GM23338 (cell line): ENCODE measurements at regions not wholly inside any gene's neighbourhood (a gene's known extent, or its start where the extent isn't known, plus 50 kb on each side); places are given as distances from the start of the nearest gene placed in this dataset.

ENCODE experiments used
- ATAC-seq: fragments of 200-7000 bp; cut with Tn5 transposase; 3 replicates; pipeline ENCODE4 v1.9.1; 2020
- DNase-seq: peaks from one replicate; pipeline ENCODE4 v3.0.0-alpha.2; 2015; ENCODE audit warnings: low spot score
- H2AFZ ChIP-seq: fragments of 200-600 bp; sonication (generic); 2 replicates; pipeline ENCODE4 v1.8.0; 2016; ENCODE audit warnings: antibody characterized with exemption, mild to moderate bottlenecking, moderate library complexity
- H3F3A ChIP-seq: fragments of 200-600 bp; sonication (generic); replicated peaks from 2 replicates; pipeline ENCODE4 v1.8.0; 2017; ENCODE audit warnings: antibody characterized with exemption, mixed run types, low read depth
- H3K27ac ChIP-seq: fragments of 200-600 bp; sonication (generic); 2 replicates; pipeline ENCODE4 v1.6.1; 2016; ENCODE audit warnings: low read depth
- H3K27me3 ChIP-seq: fragments of 200-600 bp; sonication (generic); 2 replicates; pipeline ENCODE4 v1.8.0; 2016; ENCODE audit warnings: mild to moderate bottlenecking, mixed run types, moderate library complexity; ENCODE audit not compliant: insufficient read depth
- H3K36me3 ChIP-seq: fragments of 200-600 bp; sonication (generic); 2 replicates; pipeline ENCODE4 v1.8.0; 2016; ENCODE audit warnings: mild to moderate bottlenecking; ENCODE audit not compliant: insufficient read depth
- H3K4me1 ChIP-seq: fragments of 200-600 bp; sonication (generic); 2 replicates; pipeline ENCODE4 v1.8.0; 2016; ENCODE audit warnings: mild to moderate bottlenecking, moderate library complexity; ENCODE audit not compliant: insufficient read depth
- H3K4me2 ChIP-seq: fragments of 200-600 bp; sonication (generic); 2 replicates; pipeline ENCODE4 v1.7.1; 2017; ENCODE audit warnings: mixed run types
- H3K4me3 ChIP-seq: fragments of 200-600 bp; sonication (generic); 2 replicates; pipeline ENCODE4 v1.6.1; 2016; ENCODE audit warnings: mixed run types
- H3K79me2 ChIP-seq: fragments of 200-600 bp; sonication (generic); replicated peaks from 2 replicates; pipeline ENCODE4 v1.8.0; 2017; ENCODE audit warnings: mild to moderate bottlenecking; ENCODE audit not compliant: insufficient read depth
- H3K9me2 ChIP-seq: fragments of 200-600 bp; sonication (generic); 2 replicates; pipeline ENCODE4 v1.8.0; 2017; ENCODE audit not compliant: insufficient read depth
- H4K20me1 ChIP-seq: fragments of 200-600 bp; sonication (generic); replicated peaks from 2 replicates; pipeline ENCODE4 v1.8.0; 2017; ENCODE audit warnings: mild to moderate bottlenecking; ENCODE audit not compliant: insufficient read depth
- H3K27ac Mint-ChIP-seq: 2 replicates; pipeline ENCODE4 v1.8.0; 2020; ENCODE audit warnings: inconsistent platforms, mild to moderate bottlenecking, moderate library complexity, mixed read lengths
- H3K27me3 Mint-ChIP-seq: 3 replicates; pipeline ENCODE4 v1.8.0; 2022; ENCODE audit warnings: low read depth, mild to moderate bottlenecking, moderate library complexity, mixed read lengths, inconsistent platforms; ENCODE audit not compliant: insufficient read depth, poor library complexity
- H3K36me3 Mint-ChIP-seq: 3 replicates; pipeline ENCODE4 v1.8.0; 2021; ENCODE audit warnings: low read depth, mild to moderate bottlenecking, inconsistent platforms, moderate library complexity, mixed read lengths
- H3K4me1 Mint-ChIP-seq: 3 replicates; pipeline ENCODE4 v1.8.0; 2020; ENCODE audit warnings: mild to moderate bottlenecking, inconsistent platforms, mixed read lengths
- H3K4me3 Mint-ChIP-seq: 3 replicates; pipeline ENCODE4 v1.8.0; 2021; ENCODE audit warnings: moderate library complexity, mild to moderate bottlenecking, inconsistent platforms, mixed read lengths
- H3K9me3 Mint-ChIP-seq: 3 replicates; pipeline ENCODE4 v1.8.0; 2020; ENCODE audit warnings: moderate library complexity, mild to moderate bottlenecking, inconsistent platforms, mixed read lengths
- CREB1 ChIP-seq: fragments of 250-450 bp; sonication (Bioruptor Pico); IDR thresholded peaks from 2 replicates; pipeline ENCODE4 v1.5.0; 2020; ENCODE audit warnings: low read depth, mild to moderate bottlenecking, moderate library complexity
- EZH2 ChIP-seq: fragments of 200-600 bp; sonication (generic); IDR thresholded peaks from one replicate; pipeline ENCODE4 v1.8.0; 2017; ENCODE audit warnings: antibody characterized with exemption, mild to moderate bottlenecking, low read depth; ENCODE audit not compliant: unreplicated experiment
- EZH2phosphoT487 ChIP-seq: fragments of 200-600 bp; sonication (generic); IDR thresholded peaks from one replicate; pipeline ENCODE4 v1.8.1; 2018; ENCODE audit warnings: antibody characterized with exemption; ENCODE audit not compliant: unreplicated experiment
- JUNB ChIP-seq: IDR thresholded peaks from one replicate; pipeline ENCODE4 v1.6.1; 2016; ENCODE audit warnings: antibody characterized with exemption; ENCODE audit not compliant: unreplicated experiment
- NANOG ChIP-seq: IDR thresholded peaks from 2 replicates; pipeline ENCODE4 v1.6.1; 2016; ENCODE audit warnings: antibody characterized with exemption, borderline replicate concordance
- POLR2AphosphoS5 ChIP-seq: IDR thresholded peaks from 2 replicates; pipeline ENCODE4 v1.6.1; 2016; ENCODE audit warnings: antibody characterized with exemption, low read depth
- ZNF114 ChIP-seq: fragments of 250-450 bp; sonication (Bioruptor Pico); IDR thresholded peaks from 2 replicates; pipeline ENCODE4 v1.5.0; 2020; ENCODE audit warnings: mild to moderate bottlenecking, moderate library complexity
- TF ChIP-seq, protein P1 (sequence below): fragments of 250-450 bp; sonication (Bioruptor Pico); IDR thresholded peaks from 2 replicates; pipeline ENCODE4 v1.5.0; 2020; ENCODE audit warnings: mild to moderate bottlenecking, moderate library complexity
- TF ChIP-seq, protein P2 (sequence below), 2 experiments: fragments of 200-600 bp in 1 of 2; sonication (generic) in 1 of 2; conservative IDR thresholded peaks; 2 replicates each; pipeline versions ENCODE4 v1.5.1 to v1.6.1; 2016 to 2017; ENCODE audit warnings: antibody characterized with exemption in 2 of 2, low read depth in 2 of 2, mild to moderate bottlenecking in 2 of 2, moderate library complexity in 1 of 2
- TF ChIP-seq, protein P3 (sequence below): IDR thresholded peaks from one replicate; pipeline ENCODE4 v1.6.1; 2018; ENCODE audit warnings: antibody characterized with exemption; ENCODE audit not compliant: unreplicated experiment

DNA sequence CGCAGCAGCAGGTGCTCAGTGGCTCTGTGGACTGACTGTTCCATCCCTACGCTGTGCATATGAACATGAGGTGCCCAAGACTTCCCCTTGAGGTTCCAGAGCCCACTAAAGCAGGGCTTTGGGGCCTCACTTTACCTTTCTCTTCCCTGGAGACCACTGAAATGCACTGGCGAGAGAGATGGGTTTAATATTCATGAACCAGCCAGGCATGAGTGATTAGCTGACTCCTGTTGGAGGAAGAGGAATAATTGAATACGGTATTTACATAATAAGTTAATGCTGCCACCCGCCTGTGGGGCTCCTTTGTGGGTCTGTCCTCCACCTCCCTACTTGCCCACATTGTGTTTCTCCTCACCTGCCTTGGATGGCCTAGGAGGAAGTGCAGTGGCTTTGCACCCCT, 263.4 kb downstream of the TLE3 start:
- Mint-ChIP-seq H3K27ac (no peak overlapping the region), H3K4me3 (no peak overlapping the region), H3K36me3 (no peaks in the 10 kb centered on the region), H3K4me1 (peaks cover 5% of the 10 kb centered on the region; the same call in 1 of the 3 replicates), H3K27me3 (peaks cover 7% of the 10 kb centered on the region), H3K9me3 (no peaks in the 10 kb centered on the region)
- H3K79me2 ChIP-seq, result no peaks in the 10 kb centered on the region
- H3K4me2 ChIP-seq, result no peak overlapping the region
- H3F3A ChIP-seq, result no peaks in the 10 kb centered on the region
- H3K36me3 ChIP-seq, result no peaks in the 10 kb centered on the region
- no peaks in the 10 kb centered on the region for H4K20me1 ChIP-seq
- no peak overlapping the region for H2AFZ ChIP-seq
- ATAC-seq (no peak), DNase-seq (no peak)
- no peak overlapping the region for H3K4me3 ChIP-seq
- no peaks in the 10 kb centered on the region for H3K9me2 ChIP-seq
- no peaks in the 10 kb centered on the region for H3K4me1 ChIP-seq
- H3K27ac ChIP-seq, result no peak overlapping the region
- no peaks in the 10 kb centered on the region for H3K27me3 ChIP-seq
- TF ChIP-seq, protein P1, sequence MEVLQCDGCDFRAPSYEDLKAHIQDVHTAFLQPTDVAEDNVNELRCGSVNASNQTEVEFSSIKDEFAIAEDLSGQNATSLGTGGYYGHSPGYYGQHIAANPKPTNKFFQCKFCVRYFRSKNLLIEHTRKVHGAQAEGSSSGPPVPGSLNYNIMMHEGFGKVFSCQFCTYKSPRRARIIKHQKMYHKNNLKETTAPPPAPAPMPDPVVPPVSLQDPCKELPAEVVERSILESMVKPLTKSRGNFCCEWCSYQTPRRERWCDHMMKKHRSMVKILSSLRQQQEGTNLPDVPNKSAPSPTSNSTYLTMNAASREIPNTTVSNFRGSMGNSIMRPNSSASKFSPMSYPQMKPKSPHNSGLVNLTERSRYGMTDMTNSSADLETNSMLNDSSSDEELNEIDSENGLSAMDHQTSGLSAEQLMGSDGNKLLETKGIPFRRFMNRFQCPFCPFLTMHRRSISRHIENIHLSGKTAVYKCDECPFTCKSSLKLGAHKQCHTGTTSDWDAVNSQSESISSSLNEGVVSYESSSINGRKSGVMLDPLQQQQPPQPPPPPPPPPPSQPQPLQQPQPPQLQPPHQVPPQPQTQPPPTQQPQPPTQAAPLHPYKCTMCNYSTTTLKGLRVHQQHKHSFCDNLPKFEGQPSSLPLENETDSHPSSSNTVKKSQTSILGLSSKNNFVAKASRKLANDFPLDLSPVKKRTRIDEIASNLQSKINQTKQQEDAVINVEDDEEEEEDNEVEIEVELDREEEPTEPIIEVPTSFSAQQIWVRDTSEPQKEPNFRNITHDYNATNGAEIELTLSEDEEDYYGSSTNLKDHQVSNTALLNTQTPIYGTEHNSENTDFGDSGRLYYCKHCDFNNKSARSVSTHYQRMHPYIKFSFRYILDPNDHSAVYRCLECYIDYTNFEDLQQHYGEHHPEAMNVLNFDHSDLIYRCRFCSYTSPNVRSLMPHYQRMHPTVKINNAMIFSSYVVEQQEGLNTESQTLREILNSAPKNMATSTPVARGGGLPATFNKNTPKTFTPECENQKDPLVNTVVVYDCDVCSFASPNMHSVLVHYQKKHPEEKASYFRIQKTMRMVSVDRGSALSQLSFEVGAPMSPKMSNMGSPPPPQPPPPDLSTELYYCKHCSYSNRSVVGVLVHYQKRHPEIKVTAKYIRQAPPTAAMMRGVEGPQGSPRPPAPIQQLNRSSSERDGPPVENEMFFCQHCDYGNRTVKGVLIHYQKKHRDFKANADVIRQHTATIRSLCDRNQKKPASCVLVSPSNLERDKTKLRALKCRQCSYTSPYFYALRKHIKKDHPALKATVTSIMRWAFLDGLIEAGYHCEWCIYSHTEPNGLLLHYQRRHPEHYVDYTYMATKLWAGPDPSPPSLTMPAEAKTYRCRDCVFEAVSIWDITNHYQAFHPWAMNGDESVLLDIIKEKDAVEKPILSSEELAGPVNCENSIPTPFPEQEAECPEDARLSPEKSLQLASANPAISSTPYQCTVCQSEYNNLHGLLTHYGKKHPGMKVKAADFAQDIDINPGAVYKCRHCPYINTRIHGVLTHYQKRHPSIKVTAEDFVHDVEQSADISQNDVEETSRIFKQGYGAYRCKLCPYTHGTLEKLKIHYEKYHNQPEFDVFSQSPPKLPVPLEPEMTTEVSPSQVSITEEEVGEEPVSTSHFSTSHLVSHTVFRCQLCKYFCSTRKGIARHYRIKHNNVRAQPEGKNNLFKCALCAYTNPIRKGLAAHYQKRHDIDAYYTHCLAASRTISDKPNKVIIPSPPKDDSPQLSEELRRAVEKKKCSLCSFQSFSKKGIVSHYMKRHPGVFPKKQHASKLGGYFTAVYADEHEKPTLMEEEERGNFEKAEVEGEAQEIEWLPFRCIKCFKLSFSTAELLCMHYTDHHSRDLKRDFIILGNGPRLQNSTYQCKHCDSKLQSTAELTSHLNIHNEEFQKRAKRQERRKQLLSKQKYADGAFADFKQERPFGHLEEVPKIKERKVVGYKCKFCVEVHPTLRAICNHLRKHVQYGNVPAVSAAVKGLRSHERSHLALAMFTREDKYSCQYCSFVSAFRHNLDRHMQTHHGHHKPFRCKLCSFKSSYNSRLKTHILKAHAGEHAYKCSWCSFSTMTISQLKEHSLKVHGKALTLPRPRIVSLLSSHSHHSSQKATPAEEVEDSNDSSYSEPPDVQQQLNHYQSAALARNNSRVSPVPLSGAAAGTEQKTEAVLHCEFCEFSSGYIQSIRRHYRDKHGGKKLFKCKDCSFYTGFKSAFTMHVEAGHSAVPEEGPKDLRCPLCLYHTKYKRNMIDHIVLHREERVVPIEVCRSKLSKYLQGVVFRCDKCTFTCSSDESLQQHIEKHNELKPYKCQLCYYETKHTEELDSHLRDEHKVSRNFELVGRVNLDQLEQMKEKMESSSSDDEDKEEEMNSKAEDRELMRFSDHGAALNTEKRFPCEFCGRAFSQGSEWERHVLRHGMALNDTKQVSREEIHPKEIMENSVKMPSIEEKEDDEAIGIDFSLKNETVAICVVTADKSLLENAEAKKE (CRISPR knock-in tag), result no peak

DNA sequence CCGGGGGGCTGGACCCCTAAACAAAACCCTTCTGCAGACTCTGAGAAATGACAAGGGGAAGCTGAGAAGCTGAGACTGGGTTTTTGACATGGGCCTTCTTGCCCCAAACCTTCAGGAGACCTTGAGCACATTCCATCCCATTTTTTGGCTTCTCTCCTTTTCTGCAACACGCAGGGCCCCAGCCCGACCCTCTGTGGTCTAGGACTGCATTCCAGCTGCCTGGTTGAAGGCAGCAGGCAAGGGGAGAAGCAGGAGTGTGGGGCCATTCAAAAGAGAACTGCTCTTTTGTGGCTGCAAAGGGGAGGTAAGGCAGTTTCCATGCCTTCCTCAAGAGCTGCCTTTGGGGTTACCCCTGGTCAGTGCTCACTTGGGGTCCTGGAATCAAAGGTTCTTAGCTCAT, 263.0 kb downstream of the TLE3 start:
- Histone ChIP-seq H2AFZ (no peak overlapping the region), H3K4me1 (no peaks in the 10 kb centered on the region), H3K27ac (no peak overlapping the region), H3K9me2 (no peaks in the 10 kb centered on the region), H3K79me2 (no peaks in the 10 kb centered on the region), H3K4me2 (no peak overlapping the region), H3K4me3 (no peak overlapping the region), H4K20me1 (no peaks in the 10 kb centered on the region), H3F3A (no peaks in the 10 kb centered on the region), H3K27me3 (no peaks in the 10 kb centered on the region), H3K36me3 (no peaks in the 10 kb centered on the region)
- no peak overlapping the region for H3K27ac Mint-ChIP-seq
- no peak for DNase-seq
- no peak overlapping the region for H3K4me3 Mint-ChIP-seq
- H3K36me3 Mint-ChIP-seq, result no peaks in the 10 kb centered on the region
- H3K4me1 Mint-ChIP-seq, result peaks cover 5% of the 10 kb centered on the region; the same call in 1 of the 3 replicates
- peak; percentile 45 for ATAC-seq
- H3K9me3 Mint-ChIP-seq, result no peaks in the 10 kb centered on the region
- H3K27me3 Mint-ChIP-seq, result peaks cover 7% of the 10 kb centered on the region
- no peak for TF ChIP-seq POLR2AphosphoS5
- no peak for TF ChIP-seq ZNF114 (CRISPR knock-in tag)
- no peak for TF ChIP-seq CREB1 (CRISPR knock-in tag)
- no peak for TF ChIP-seq JUNB
- no peak for TF ChIP-seq EZH2phosphoT487
- TF ChIP-seq, protein P2, sequence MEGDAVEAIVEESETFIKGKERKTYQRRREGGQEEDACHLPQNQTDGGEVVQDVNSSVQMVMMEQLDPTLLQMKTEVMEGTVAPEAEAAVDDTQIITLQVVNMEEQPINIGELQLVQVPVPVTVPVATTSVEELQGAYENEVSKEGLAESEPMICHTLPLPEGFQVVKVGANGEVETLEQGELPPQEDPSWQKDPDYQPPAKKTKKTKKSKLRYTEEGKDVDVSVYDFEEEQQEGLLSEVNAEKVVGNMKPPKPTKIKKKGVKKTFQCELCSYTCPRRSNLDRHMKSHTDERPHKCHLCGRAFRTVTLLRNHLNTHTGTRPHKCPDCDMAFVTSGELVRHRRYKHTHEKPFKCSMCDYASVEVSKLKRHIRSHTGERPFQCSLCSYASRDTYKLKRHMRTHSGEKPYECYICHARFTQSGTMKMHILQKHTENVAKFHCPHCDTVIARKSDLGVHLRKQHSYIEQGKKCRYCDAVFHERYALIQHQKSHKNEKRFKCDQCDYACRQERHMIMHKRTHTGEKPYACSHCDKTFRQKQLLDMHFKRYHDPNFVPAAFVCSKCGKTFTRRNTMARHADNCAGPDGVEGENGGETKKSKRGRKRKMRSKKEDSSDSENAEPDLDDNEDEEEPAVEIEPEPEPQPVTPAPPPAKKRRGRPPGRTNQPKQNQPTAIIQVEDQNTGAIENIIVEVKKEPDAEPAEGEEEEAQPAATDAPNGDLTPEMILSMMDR (conservative IDR thresholded peaks at IDR 0.05; ENCODE audit: low read depth in 2 of 2), result no peak
- TF ChIP-seq, protein P3, sequence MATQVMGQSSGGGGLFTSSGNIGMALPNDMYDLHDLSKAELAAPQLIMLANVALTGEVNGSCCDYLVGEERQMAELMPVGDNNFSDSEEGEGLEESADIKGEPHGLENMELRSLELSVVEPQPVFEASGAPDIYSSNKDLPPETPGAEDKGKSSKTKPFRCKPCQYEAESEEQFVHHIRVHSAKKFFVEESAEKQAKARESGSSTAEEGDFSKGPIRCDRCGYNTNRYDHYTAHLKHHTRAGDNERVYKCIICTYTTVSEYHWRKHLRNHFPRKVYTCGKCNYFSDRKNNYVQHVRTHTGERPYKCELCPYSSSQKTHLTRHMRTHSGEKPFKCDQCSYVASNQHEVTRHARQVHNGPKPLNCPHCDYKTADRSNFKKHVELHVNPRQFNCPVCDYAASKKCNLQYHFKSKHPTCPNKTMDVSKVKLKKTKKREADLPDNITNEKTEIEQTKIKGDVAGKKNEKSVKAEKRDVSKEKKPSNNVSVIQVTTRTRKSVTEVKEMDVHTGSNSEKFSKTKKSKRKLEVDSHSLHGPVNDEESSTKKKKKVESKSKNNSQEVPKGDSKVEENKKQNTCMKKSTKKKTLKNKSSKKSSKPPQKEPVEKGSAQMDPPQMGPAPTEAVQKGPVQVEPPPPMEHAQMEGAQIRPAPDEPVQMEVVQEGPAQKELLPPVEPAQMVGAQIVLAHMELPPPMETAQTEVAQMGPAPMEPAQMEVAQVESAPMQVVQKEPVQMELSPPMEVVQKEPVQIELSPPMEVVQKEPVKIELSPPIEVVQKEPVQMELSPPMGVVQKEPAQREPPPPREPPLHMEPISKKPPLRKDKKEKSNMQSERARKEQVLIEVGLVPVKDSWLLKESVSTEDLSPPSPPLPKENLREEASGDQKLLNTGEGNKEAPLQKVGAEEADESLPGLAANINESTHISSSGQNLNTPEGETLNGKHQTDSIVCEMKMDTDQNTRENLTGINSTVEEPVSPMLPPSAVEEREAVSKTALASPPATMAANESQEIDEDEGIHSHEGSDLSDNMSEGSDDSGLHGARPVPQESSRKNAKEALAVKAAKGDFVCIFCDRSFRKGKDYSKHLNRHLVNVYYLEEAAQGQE, result no peak
- TF ChIP-seq NANOG, result no peak
- TF ChIP-seq EZH2, result no peak
